Smooth muscle cell (in vitro differentiated cells): ENCODE measurements at regions not wholly inside any gene's neighbourhood (a gene's known extent, or its start where the extent isn't known, plus 50 kb on each side); places are given as distances from the start of the nearest gene placed in this dataset.

Experiments
- DNase-seq: peaks from one replicate; lab custom pipeline; 2025; ENCODE audit not compliant: unreplicated experiment; lab: John Stamatoyannopoulos, UW
- H2AFZ ChIP-seq: fragments of 200-600 bp; sonication (generic); 2 replicates; pipeline ENCODE4 v1.6.0; 2016; ENCODE audit warnings: antibody characterized with exemption, low read depth, mild to moderate bottlenecking
- H3F3A ChIP-seq: fragments of 200-600 bp; sonication (generic); 2 replicates; pipeline ENCODE4 v1.6.0; 2017; ENCODE audit warnings: antibody characterized with exemption, low read depth
- H3K27ac ChIP-seq: fragments of 200-600 bp; sonication (generic); 2 replicates; pipeline ENCODE4 v1.5.1; 2016; ENCODE audit warnings: low read depth, mild to moderate bottlenecking
- H3K27me3 ChIP-seq: fragments of 200-600 bp; sonication (generic); 2 replicates; pipeline ENCODE4 v1.6.1; 2016; ENCODE audit warnings: low read depth, mild to moderate bottlenecking
- H3K36me3 ChIP-seq: fragments of 200-600 bp; sonication (generic); 2 replicates; pipeline ENCODE4 v1.5.1; 2016; ENCODE audit warnings: low read depth
- H3K4me1 ChIP-seq: fragments of 200-600 bp; sonication (generic); 2 replicates; pipeline ENCODE4 v1.5.1; 2016; ENCODE audit warnings: low read depth
- H3K4me2 ChIP-seq: fragments of 200-600 bp; sonication (generic); 2 replicates; pipeline ENCODE4 v1.6.0; 2016; ENCODE audit warnings: mild to moderate bottlenecking
- H3K4me3 ChIP-seq: fragments of 200-600 bp; sonication (generic); 2 replicates; pipeline ENCODE4 v1.5.1; 2016; ENCODE audit warnings: mild to moderate bottlenecking
- H3K79me2 ChIP-seq: fragments of 200-600 bp; sonication (generic); 2 replicates; pipeline ENCODE4 v1.6.0; 2016; ENCODE audit warnings: low read depth, mild to moderate bottlenecking
- H3K9ac ChIP-seq: fragments of 200-600 bp; sonication (generic); 2 replicates; pipeline ENCODE4 v1.6.0; 2016; ENCODE audit warnings: low read depth
- H3K9me3 ChIP-seq: fragments of 200-600 bp; sonication (generic); replicated peaks from 2 replicates; pipeline ENCODE4 v1.5.1; 2016; ENCODE audit warnings: low read depth
- H4K20me1 ChIP-seq: fragments of 200-600 bp; sonication (generic); 2 replicates; pipeline ENCODE4 v1.6.0; 2016; ENCODE audit warnings: low read depth
- WGBS: methylation state at CpG from one replicate; pipeline ENCODE4 v1.1.7; 2016; ENCODE audit warnings: low lambda C conversion rate; 5-methylcytosine and 5-hydroxymethylcytosine counted together
- TF ChIP-seq, protein P1 (sequence below): fragments of 200-600 bp; sonication (generic); IDR thresholded peaks from 2 replicates; pipeline ENCODE4 v1.5.1; 2017; ENCODE audit warnings: borderline replicate concordance, mild to moderate bottlenecking, antibody characterized with exemption; ENCODE audit not compliant: insufficient read depth, poor library complexity, severe bottlenecking

DNA sequence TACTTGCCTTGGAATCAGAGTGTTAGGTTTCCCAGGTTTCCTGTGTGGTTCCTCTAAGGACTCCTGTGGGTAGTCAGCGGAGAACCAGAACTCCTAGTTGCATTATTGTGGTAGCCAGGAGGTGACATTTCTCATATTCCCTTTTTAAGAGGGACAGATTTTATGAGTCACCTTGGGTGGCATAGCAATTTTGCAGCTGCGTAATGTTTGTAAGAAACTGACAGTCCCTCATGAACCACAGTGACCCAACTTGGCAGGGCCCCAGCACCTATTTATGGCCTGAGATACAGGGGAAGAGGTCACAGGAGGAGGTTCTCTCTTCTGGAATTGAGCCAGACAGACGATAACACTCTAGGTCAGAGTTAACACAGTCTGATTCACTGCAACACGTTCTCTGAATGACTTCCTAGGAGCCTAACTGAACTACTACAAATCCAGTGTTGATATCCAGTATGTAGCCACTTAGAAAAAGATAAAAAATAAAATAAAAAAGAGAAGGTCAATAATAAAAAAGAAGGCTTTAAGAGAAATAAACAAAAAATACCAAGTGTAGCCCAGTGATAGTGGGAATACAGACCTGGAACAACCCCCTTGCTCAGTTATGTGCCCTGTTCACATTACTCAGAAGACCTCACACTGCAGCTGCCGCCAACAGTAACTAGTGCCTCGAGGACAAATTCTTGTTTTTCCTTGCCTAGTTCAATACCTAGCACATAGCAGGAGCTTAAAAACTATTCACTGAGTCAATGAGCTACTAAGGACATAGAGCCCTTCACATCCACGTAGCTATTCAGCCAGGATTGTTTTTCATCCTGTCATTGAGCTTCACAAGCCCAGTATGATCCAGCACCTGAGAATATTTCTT, 50.7 kb upstream of the VLDLR start:
- Histone ChIP-seq H2AFZ (no peak overlapping the region), H3K79me2 (no peaks in the 10 kb centered on the region), H3K27me3 (no peaks in the 10 kb centered on the region), H3K27ac (peak overlapping the region; percentile 28), H3K9me3 (no peaks in the 10 kb centered on the region), H3K36me3 (no peaks in the 10 kb centered on the region), H3F3A (peaks cover 18% of the 10 kb centered on the region), H3K4me3 (no peak overlapping the region), H3K4me2 (peak overlapping the region; percentile 60), H3K9ac (no peak overlapping the region), H4K20me1 (peaks cover 5% of the 10 kb centered on the region), H3K4me1 (peaks cover 7% of the 10 kb centered on the region)
- 18% methylated on average over 7 of the region's 7 CpGs for WGBS
- TF ChIP-seq, protein P1, sequence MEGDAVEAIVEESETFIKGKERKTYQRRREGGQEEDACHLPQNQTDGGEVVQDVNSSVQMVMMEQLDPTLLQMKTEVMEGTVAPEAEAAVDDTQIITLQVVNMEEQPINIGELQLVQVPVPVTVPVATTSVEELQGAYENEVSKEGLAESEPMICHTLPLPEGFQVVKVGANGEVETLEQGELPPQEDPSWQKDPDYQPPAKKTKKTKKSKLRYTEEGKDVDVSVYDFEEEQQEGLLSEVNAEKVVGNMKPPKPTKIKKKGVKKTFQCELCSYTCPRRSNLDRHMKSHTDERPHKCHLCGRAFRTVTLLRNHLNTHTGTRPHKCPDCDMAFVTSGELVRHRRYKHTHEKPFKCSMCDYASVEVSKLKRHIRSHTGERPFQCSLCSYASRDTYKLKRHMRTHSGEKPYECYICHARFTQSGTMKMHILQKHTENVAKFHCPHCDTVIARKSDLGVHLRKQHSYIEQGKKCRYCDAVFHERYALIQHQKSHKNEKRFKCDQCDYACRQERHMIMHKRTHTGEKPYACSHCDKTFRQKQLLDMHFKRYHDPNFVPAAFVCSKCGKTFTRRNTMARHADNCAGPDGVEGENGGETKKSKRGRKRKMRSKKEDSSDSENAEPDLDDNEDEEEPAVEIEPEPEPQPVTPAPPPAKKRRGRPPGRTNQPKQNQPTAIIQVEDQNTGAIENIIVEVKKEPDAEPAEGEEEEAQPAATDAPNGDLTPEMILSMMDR = no peak
- DNase-seq = no peak
